ENCODE measurements at regions not wholly inside any gene's neighbourhood (a gene's known extent, or its start where the extent isn't known, plus 50 kb on each side); places are given as distances from the start of the nearest gene placed in this dataset.

GRCh38 chr3:59644479-59645402 is 594.9 kb upstream of the CFAP20DC start:
- DNase-seq: no peak

- no peak for DNase-seq
Measured at GRCh38 chr3:59641169-59641899, 591.5 kb upstream of the CFAP20DC start.

GRCh38 chr3:59632760-59633573 is 583.1 kb upstream of the CFAP20DC start:
- no peak for DNase-seq

- no peak for DNase-seq
Measured at GRCh38 chr3:59631482-59631881, 581.7 kb upstream of the CFAP20DC start.

GRCh38 chr3:59621037-59621436 is 571.2 kb upstream of the CFAP20DC start:
- no peak for DNase-seq

GRCh38 chr3:59620325-59620724 is 570.5 kb upstream of the CFAP20DC start:
- DNase-seq: no peak

GRCh38 chr3:59612444-59612715 is 562.6 kb upstream of the CFAP20DC start:
- no peak for DNase-seq

- no peak for DNase-seq
Measured at GRCh38 chr3:59611649-59612443, 562.0 kb upstream of the CFAP20DC start.

GRCh38 chr3:59609657-59610348 is 560.0 kb upstream of the CFAP20DC start:
- no peak for DNase-seq

- DNase-seq: peak; percentile 72
Measured at GRCh38 chr3:59608356-59608755, 558.5 kb upstream of the CFAP20DC start.

- no peak for DNase-seq
Measured at GRCh38 chr3:59607656-59608055, 557.8 kb upstream of the CFAP20DC start.

- DNase-seq: no peak
Measured at GRCh38 chr3:59606638-59607266, 556.9 kb upstream of the CFAP20DC start.

- DNase-seq: no peak
Measured at GRCh38 chr3:59605944-59606534, 556.2 kb upstream of the CFAP20DC start.

- peak; percentile 39 for DNase-seq
Measured at GRCh38 chr3:59605318-59605717, 555.5 kb upstream of the CFAP20DC start.

GRCh38 chr3:59601486-59601885 is 551.7 kb upstream of the CFAP20DC start:
- no peak for DNase-seq

- DNase-seq: no peak
Measured at GRCh38 chr3:59600631-59601030, 550.8 kb upstream of the CFAP20DC start.

- DNase-seq: no peak
Measured at GRCh38 chr3:59596741-59597140, 546.9 kb upstream of the CFAP20DC start.

- DNase-seq: no peak
Measured at GRCh38 chr3:59595830-59596229, 546.0 kb upstream of the CFAP20DC start.

GRCh38 chr3:59593380-59593779 is 543.6 kb upstream of the CFAP20DC start:
- DNase-seq: no peak

- DNase-seq: no peak
Measured at GRCh38 chr3:59580996-59581395, 531.2 kb upstream of the CFAP20DC start.

- DNase-seq: no peak
Measured at GRCh38 chr3:59580499-59580898, 530.7 kb upstream of the CFAP20DC start.

Data from NCI-H510A (cell line).